ENCODE measurements at regions not wholly inside any gene's neighbourhood (a gene's known extent, or its start where the extent isn't known, plus 50 kb on each side); places are given as distances from the start of the nearest gene placed in this dataset.

- intact Hi-C loops (cut with micrococcal nuclease) (no loop called here), dilution Hi-C loops (cut with MboI; ENCODE audit: extremely low pct_ligation_motif_present, low sequenced_read_pairs) (no loop called here)
- H3K79me2 ChIP-seq (ENCODE audit: control insufficient read depth, insufficient read depth, low read length): no peaks in the 10 kb centered on the region
- no peaks in the 10 kb centered on the region for H3K36me3 ChIP-seq (ENCODE audit: control insufficient read depth in 2 of 2, extremely low read depth in 1 of 2, insufficient read depth in 2 of 2, low read length in 2 of 2)
- H3K4me1 ChIP-seq (ENCODE audit: control insufficient read depth, extremely low read depth, insufficient read depth, low read length): no peaks in the 10 kb centered on the region
- POLR2A ChIA-PET: no interaction called here
- no peak overlapping the region for H2AFZ ChIP-seq (ENCODE audit: low read depth, low read length)
- H3K9ac ChIP-seq (replicated peaks; ENCODE audit: extremely low read depth, insufficient read depth, low read length): no peak overlapping the region
- DNase-seq (ENCODE audit: low read depth, low spot score) (no peak), FAIRE-seq (no peak)
- no peak overlapping the region for H3K4me3 ChIP-seq (replicated peaks in 1 of 3; ENCODE audit: insufficient read depth in 1 of 3, low read depth in 1 of 3, low read length in 3 of 3)
- H4K20me1 ChIP-seq (replicated peaks; ENCODE audit: control insufficient read depth, extremely low read depth, insufficient read depth, low read length): no peaks in the 10 kb centered on the region
- H3K9me3 ChIP-seq (replicated peaks; ENCODE audit: control insufficient read depth, insufficient read depth, low read length): no peaks in the 10 kb centered on the region
- no TSS peak for BruUV-seq (replicated peaks)
- H3K27me3 ChIP-seq (ENCODE audit: control insufficient read depth in 2 of 2, insufficient read depth in 2 of 2, low read length in 2 of 2): peaks cover 0 to 15% of the 10 kb centered on the region in 2 experiments
- TF ChIP-seq EZH2 (IDR thresholded peaks at IDR 0.05; ENCODE audit: borderline replicate concordance, low read depth, low read length, severe bottlenecking) (no peak), MAX (IDR thresholded peaks at IDR 0.05; ENCODE audit: insufficient read depth, insufficient read length) (no peak), CTCF (IDR thresholded peaks at IDR 0.05; ENCODE audit: extremely low read depth in 1 of 2, insufficient read depth in 1 of 2, low read depth in 1 of 2, low read length in 2 of 2) (no peak), POLR2AphosphoS5 (IDR thresholded peaks at IDR 0.05; ENCODE audit: insufficient read depth, low read depth, low read length) (no peak), POLR2A (IDR thresholded peaks at IDR 0.05; ENCODE audit: low read depth, low read length) (no peak), GATA2 (IDR thresholded peaks at IDR 0.05; ENCODE audit: insufficient read depth, insufficient read length, low read depth, low read length) (no peak), FOS (IDR thresholded peaks at IDR 0.05; ENCODE audit: borderline replicate concordance, insufficient read depth, low read length) (no peak), MYC (IDR thresholded peaks at IDR 0.05; ENCODE audit: low read depth, low read length) (no peak), JUN (IDR thresholded peaks at IDR 0.05; ENCODE audit: borderline replicate concordance, insufficient read depth, insufficient read length, low read depth) (no peak)
- CTCF ChIA-PET: interaction anchor here (0.9 kb wide), 1 partner anchor 74 kb away, joined by 4 read pairs; no protein-coding TSS in a partner anchor
- no peak overlapping the region for H3K4me2 ChIP-seq (ENCODE audit: insufficient read depth, low read length)
- no peaks in the 10 kb centered on the region for H3K9me1 ChIP-seq (replicated peaks; ENCODE audit: control insufficient read depth, extremely low read depth, insufficient read depth, low read length)
- H3K27ac ChIP-seq (ENCODE audit: insufficient read depth, low read depth, low read length): no peak overlapping the region
Observed at GRCh38 chr2:179336782-179337534, 72.3 kb upstream of the SESTD1 start.
